GM04504 (cell line): ENCODE measurements at regions not wholly inside any gene's neighbourhood (a gene's known extent, or its start where the extent isn't known, plus 50 kb on each side); places are given as distances from the start of the nearest gene placed in this dataset.
"Not testable (repeated sequence)": the region's sequence is repeated elsewhere in the genome, so short reads cannot be mapped to it uniquely, and the experiment has no call there.

ENCODE experiments used
- DNase-seq: peaks from one replicate; pipeline ENCODE4 v3.0.0-alpha.2; 2012; ENCODE audit warnings: low read depth

- no peak for DNase-seq
These were observed 296.2 kb upstream of the MGMT start for GRCh38 chr10:129170812-129171211.

- DNase-seq: no peak
These were observed 295.2 kb upstream of the MGMT start for GRCh38 chr10:129171812-129172211.

GRCh38 chr10:129174232-129175014 lies 292.6 kb upstream of the MGMT start:
- no peak for DNase-seq

GRCh38 chr10:129179245-129179971 lies 287.6 kb upstream of the MGMT start:
- DNase-seq: no peak

GRCh38 chr10:129179972-129180678 lies 286.9 kb upstream of the MGMT start:
- no peak for DNase-seq

- DNase-seq: no peak
These were observed 282.8 kb upstream of the MGMT start for GRCh38 chr10:129184196-129184595.

- no peak for DNase-seq
These were observed 279.7 kb upstream of the MGMT start for GRCh38 chr10:129187331-129187730.

GRCh38 chr10:129191797-129192196 lies 275.2 kb upstream of the MGMT start:
- DNase-seq: no peak

- DNase-seq: no peak
These were observed 274.5 kb upstream of the MGMT start for GRCh38 chr10:129192344-129193128.

GRCh38 chr10:129193148-129193547 lies 273.9 kb upstream of the MGMT start:
- no peak for DNase-seq

GRCh38 chr10:129194181-129194870 lies 272.7 kb upstream of the MGMT start:
- no peak for DNase-seq

GRCh38 chr10:129199826-129200225 lies 267.2 kb upstream of the MGMT start:
- DNase-seq: no peak

- no peak for DNase-seq
These were observed 263.2 kb upstream of the MGMT start for GRCh38 chr10:129203819-129204218.

GRCh38 chr10:129207297-129207696 lies 259.7 kb upstream of the MGMT start:
- no peak for DNase-seq

- no peak for DNase-seq
These were observed 256.2 kb upstream of the MGMT start for GRCh38 chr10:129210876-129211275.

GRCh38 chr10:129213256-129213655 lies 253.8 kb upstream of the MGMT start:
- DNase-seq: no peak

- DNase-seq: not testable (repeated sequence)
These were observed 253.0 kb upstream of the MGMT start for GRCh38 chr10:129213996-129214395.

GRCh38 chr10:129219364-129219763 lies 247.7 kb upstream of the MGMT start:
- DNase-seq: no peak

- no peak for DNase-seq
These were observed 244.6 kb upstream of the MGMT start for GRCh38 chr10:129222436-129222835.

- DNase-seq: no peak
These were observed 243.7 kb upstream of the MGMT start for GRCh38 chr10:129223363-129223762.

GRCh38 chr10:129224065-129224464 lies 243.0 kb upstream of the MGMT start:
- no peak for DNase-seq
